ENCODE measurements at regions not wholly inside any gene's neighbourhood (a gene's known extent, or its start where the extent isn't known, plus 50 kb on each side); places are given as distances from the start of the nearest gene placed in this dataset.
"Not testable (repeated sequence)": the region's sequence is repeated elsewhere in the genome, so short reads cannot be mapped to it uniquely, and the experiment has no call there.

- DNase-seq: no peak
These were observed 2832.9 kb upstream of the PCDH20 start for GRCh38 chr13:64248371-64249065.

GRCh38 chr13:64239372-64239771 is 2823.7 kb upstream of the PCDH20 start:
- no peak for DNase-seq

- DNase-seq: no peak
These were observed 2818.6 kb upstream of the PCDH20 start for GRCh38 chr13:64234255-64234654.

- DNase-seq: no peak
These were observed 2807.4 kb upstream of the PCDH20 start for GRCh38 chr13:64223016-64223415.

GRCh38 chr13:64206430-64207225 is 2791.0 kb upstream of the PCDH20 start:
- no peak for DNase-seq

GRCh38 chr13:64202517-64202916 is 2786.9 kb upstream of the PCDH20 start:
- no peak for DNase-seq

- no peak for DNase-seq
These were observed 2781.6 kb upstream of the PCDH20 start for GRCh38 chr13:64197232-64197631.

GRCh38 chr13:64186503-64187250 is 2771.0 kb upstream of the PCDH20 start:
- no peak for DNase-seq

- DNase-seq: no peak
These were observed 2770.4 kb upstream of the PCDH20 start for GRCh38 chr13:64186071-64186470.

GRCh38 chr13:64180756-64181155 is 2765.1 kb upstream of the PCDH20 start:
- no peak for DNase-seq

- no peak for DNase-seq
These were observed 2750.2 kb upstream of the PCDH20 start for GRCh38 chr13:64165826-64166225.

- no peak for DNase-seq
These were observed 2748.8 kb upstream of the PCDH20 start for GRCh38 chr13:64164435-64164834.

GRCh38 chr13:64160479-64160878 is 2744.8 kb upstream of the PCDH20 start:
- DNase-seq: no peak

- no peak for DNase-seq
These were observed 2743.3 kb upstream of the PCDH20 start for GRCh38 chr13:64158908-64159307.

GRCh38 chr13:64154514-64154913 is 2738.9 kb upstream of the PCDH20 start:
- DNase-seq: no peak

- DNase-seq: no peak
These were observed 2715.0 kb upstream of the PCDH20 start for GRCh38 chr13:64130600-64130999.

- no peak for DNase-seq
These were observed 2714.5 kb upstream of the PCDH20 start for GRCh38 chr13:64130171-64130570.

GRCh38 chr13:64127856-64128255 is 2712.2 kb upstream of the PCDH20 start:
- DNase-seq: no peak

- DNase-seq: no peak
These were observed 2711.5 kb upstream of the PCDH20 start for GRCh38 chr13:64127192-64127591.

GRCh38 chr13:64121023-64121709 is 2705.5 kb upstream of the PCDH20 start:
- not testable (repeated sequence) for DNase-seq

GRCh38 chr13:64099994-64100393 is 2684.3 kb upstream of the PCDH20 start:
- DNase-seq: no peak

- no peak for DNase-seq
These were observed 2674.7 kb upstream of the PCDH20 start for GRCh38 chr13:64090311-64090710.

GRCh38 chr13:64088491-64088890 is 2672.8 kb upstream of the PCDH20 start:
- no peak for DNase-seq
